Fibroblast of skin of left quadriceps (primary cell): ENCODE measurements at regions not wholly inside any gene's neighbourhood (a gene's known extent, or its start where the extent isn't known, plus 50 kb on each side); places are given as distances from the start of the nearest gene placed in this dataset.
A peak's percentile ranks its signal among the peaks of the same experiment; 100 is the strongest.

Source experiments
- DNase-seq, 2 experiments: peaks; one replicate each; pipeline ENCODE4 v3.0.0-alpha.2; 2013; ENCODE audit warnings: low read depth in 2 of 2

DNA sequence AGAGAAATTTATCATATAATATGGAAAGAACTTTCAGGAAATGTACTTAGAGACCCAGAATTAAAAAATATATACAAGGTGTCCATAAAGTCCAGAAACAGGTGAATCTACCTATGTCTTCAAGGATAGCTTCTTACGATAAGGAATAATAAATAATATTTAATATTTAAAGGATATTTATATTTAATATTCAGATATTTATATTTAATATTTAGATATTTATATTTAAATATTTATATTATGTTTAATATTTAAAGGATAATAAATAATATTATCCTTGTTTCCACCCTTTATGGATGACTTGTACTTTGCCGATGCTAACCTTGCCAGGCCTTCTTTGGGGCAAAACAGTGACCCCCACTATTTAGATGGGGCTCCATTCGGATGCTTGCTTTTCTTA lies 169.5 kb upstream of the CADM1 start:
- no peak for DNase-seq

DNA sequence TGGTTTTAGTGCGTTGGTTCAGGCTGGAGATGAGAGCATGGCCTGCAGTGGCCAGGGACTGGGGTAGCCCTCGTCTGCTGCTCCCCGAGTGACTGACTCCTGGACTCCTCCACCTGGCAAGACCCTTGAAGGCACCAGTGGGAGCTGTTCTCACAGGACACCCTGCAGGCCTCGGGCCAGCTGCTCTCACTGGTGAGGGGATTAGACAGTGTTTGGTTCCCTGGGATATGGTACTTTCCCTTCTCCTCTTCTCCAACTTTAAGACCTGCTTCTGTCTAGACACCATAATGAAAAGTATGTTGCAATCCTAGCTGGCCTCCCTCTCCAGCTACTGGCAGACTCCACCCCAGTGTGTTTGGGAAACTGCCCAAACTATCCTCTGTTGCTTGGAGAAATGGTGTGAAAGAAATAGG lies 168.8 kb upstream of the CADM1 start:
- DNase-seq = peak; percentile 45 to 61

DNA sequence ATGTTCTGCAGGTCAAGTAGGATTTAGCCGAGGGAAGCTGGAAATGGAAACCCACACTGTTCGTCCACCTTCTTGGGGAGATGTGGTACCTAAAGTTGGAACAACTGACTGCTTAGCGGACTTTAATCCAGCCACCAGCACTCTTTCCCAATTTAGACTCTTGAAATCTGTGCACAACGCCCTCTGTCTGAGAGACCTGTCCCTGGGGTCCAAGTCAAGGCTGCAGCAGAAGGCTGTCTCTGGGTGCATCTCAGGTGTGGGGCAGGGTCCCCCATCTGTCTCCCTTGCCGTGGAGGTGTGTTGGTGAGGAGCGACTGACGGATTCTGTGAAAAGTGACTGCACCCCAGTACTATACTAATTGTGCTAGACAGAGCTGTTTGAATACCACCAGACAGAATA lies 168.2 kb upstream of the CADM1 start:
- DNase-seq = no peak

- no peak for DNase-seq
Observed at GRCh38 chr11:115670538-115671205, 166.5 kb upstream of the CADM1 start.

DNA sequence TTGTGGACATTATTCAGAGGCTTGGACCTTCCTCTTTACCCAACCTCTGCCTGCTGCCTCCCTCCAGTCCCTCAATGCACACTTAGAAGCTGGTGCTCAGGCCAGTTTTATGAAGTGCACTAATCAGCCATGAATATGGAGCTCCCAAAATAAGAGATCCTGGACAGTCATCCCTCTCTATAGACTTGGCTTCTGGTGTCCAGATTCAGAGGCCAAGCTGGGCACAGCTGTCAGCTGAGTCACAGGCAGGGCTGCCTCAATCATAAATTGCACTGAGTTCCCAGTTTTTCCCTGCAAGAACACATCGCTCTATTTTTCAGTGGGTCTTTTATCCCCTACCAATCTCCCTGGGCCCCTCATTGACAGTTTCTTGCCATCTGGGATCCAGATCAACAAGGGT lies 161.7 kb upstream of the CADM1 start:
- no peak for DNase-seq

GRCh38 chr11:115665175-115665821 lies 161.1 kb upstream of the CADM1 start:
- DNase-seq = no peak

- DNase-seq = no peak
Observed at GRCh38 chr11:115664313-115664712, 160.1 kb upstream of the CADM1 start.

- no peak for DNase-seq
Observed at GRCh38 chr11:115663790-115664189, 159.6 kb upstream of the CADM1 start.

GRCh38 chr11:115660030-115660805 lies 156.0 kb upstream of the CADM1 start:
- DNase-seq = no peak

DNA sequence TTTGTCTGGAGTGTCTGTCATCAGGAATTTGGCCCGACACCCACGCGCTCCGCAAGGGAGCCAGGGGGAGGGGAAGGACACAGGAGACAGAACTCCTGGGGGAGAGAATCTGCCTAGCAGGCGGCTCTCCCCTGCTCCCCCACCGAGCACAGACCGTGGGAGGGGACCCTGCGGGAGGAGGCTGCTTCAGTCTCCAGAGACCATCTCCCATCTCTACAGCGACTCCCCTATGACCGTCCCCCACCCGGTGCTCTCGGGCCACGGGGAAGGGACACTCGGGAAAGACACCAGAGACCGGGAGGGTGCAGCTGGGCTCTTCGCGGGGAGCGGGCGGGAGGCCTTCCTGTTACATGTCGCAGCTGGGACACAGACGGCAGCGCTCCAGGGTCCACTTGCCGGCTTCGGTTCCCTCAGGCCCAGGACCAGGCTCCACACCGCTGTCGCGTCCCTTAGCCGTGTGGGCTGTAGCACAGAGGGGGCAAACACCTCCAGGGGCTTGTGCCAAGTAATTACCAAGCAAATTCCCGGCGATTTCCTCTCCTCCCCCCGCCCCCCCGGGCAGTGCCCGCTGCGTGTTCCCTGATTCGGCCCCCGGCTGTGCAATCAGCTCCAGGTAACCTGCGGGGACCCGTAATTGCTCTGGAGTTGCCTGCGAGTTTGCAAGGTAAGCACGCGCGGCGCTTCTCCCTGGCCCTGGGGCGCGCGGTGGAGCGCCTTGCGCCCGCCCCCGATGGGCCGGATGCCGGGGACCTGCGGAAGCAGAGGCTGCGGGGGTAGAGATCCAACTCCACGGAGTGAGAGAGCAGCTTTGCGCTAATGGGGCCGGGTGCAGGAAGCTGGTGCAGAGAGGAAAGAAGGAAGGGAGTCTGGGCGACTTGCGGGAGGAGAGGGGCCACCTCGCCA lies 155.1 kb upstream of the CADM1 start:
- DNase-seq = no peak

DNA sequence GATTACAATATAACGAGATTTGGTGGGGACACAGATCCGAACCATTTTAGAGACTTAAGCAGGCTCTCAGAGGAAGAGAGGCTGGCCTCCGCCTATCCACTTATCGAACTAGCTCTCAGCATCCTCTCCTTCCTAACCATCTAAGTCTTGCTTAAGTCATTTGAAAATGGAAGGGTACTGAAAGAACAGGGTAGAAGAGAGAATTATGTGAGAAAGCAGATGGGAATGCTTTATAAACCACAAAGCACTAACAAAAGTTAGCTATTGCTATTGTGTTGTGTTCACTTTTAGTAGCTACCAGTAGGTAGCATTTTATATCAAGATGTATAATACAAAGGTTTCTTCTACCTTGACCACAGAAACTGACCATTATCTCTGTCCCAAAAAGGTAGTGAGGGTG lies 153.4 kb upstream of the CADM1 start:
- DNase-seq = no peak

DNA sequence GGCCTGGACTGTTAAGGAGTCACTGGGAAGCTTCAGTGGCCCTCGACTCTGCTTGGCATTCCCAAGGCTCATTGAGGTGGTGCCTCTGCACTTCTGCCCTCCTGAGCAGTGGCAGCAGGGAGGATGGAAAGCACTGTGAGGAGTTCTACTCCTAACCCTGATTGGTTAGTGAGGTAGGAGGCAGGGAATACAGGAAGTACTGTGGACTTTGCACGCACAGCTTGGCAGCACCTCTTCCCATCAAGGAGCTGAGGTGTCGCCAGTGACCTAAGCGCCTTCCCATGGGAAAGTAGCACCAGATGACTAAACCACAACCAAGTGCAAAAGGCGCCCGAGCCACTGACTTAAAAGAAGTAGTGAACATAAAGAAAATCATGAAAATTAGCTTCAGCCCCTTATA lies 152.5 kb upstream of the CADM1 start:
- DNase-seq = no peak

GRCh38 chr11:115656041-115656440 lies 151.8 kb upstream of the CADM1 start:
- DNase-seq = no peak

GRCh38 chr11:115654792-115655191 lies 150.6 kb upstream of the CADM1 start:
- no peak for DNase-seq

- DNase-seq = no peak
Observed at GRCh38 chr11:115653926-115654325, 149.7 kb upstream of the CADM1 start.

GRCh38 chr11:115653076-115653475 lies 148.9 kb upstream of the CADM1 start:
- DNase-seq = no peak

DNA sequence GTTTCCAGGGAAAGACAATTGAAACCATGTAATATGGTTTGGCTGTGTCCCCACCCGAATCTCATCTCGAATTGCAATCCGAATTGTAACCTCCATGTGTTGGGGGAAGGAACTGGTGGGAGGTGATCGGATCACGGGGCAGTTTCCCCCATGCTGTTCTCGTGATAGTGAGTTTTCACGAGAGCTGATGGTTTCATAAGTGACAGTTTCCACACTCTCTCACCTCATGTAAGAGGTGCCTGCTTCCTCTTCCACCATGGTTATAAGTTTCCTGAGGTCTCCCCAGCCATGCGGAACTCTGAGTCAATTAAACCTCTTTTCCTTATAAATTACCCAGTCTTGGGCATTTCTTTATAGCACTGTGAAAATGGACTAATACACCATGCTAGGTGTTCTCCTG lies 148.3 kb upstream of the CADM1 start:
- no peak for DNase-seq

- no peak for DNase-seq
Observed at GRCh38 chr11:115652094-115652493, 147.9 kb upstream of the CADM1 start.

DNA sequence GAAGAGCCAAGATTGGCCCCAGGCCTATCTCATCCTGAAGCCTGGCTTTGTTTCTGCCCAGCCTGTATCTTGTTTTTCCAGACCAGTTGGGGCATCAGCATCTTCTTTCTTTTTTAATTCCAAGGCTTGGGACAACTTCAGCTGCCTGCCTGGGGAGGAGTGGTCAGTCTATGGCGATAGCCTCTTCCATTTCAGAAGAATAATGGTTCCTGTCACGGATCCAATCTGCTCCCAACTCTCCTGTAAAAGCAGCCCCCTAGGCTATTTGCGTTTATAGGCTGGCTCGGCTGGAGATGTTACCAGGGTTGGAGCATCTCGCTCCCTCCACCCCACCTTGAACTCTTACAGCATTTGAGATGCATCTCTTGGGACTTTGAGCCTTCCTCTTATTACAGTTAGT lies 145.2 kb upstream of the CADM1 start:
- DNase-seq = no peak

DNA sequence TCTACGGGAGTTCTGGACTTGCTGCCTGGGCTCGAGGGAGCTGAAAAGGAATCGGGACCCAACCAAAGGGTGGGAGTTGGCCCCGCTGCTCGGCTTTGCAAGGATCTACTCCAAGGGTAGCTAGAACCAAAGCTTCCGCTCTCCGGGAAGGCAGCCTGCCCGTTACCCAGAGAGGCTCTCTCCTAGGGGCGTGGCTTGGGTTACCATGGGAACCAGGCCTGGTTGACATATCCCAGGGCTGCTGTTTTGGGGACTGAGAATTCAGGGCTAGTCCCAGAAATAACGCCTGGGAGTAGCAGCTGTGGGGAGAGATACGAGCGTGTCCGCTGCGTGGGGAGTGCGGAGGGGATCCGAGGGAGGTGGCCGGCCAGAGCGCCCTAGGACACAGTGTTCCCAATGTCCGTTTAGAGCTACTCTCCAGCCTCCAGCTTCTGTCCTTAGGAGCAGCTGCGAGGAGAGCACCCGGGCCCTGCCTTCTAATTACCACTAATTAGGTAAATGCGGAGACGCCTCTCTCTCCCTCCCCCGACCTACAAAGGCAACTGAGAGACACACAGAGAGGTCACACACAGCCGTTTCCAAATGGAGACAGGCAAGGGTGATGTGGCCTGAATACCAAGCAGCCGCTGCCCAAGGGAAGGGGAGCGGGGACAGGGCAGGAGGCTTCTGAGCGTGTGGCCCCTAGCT lies 141.6 kb upstream of the CADM1 start:
- DNase-seq = no peak

- peak in 1 of 2 experiments; percentile 22 for DNase-seq
Observed at GRCh38 chr11:115644856-115645255, 140.6 kb upstream of the CADM1 start.
